IPS-15b (cell line): ENCODE measurements at regions not wholly inside any gene's neighbourhood (a gene's known extent, or its start where the extent isn't known, plus 50 kb on each side); places are given as distances from the start of the nearest gene placed in this dataset.

ENCODE experiments used
- H3K27me3 ChIP-seq: one replicate; pipeline ENCODE4 v1.6.1; 2013; ENCODE audit warnings: low read length; ENCODE audit not compliant: control insufficient read depth, insufficient read depth
- H3K36me3 ChIP-seq: one replicate; pipeline ENCODE4 v1.6.1; 2013; ENCODE audit warnings: low read length; ENCODE audit not compliant: control insufficient read depth, insufficient read depth
- H3K4me1 ChIP-seq: one replicate; pipeline ENCODE4 v1.6.1; 2013; ENCODE audit warnings: mild to moderate bottlenecking, low read length; ENCODE audit not compliant: control insufficient read depth, insufficient read depth
- H3K4me3 ChIP-seq: one replicate; pipeline ENCODE4 v1.5.1; 2013; ENCODE audit warnings: low read depth, low read length
- H3K9ac ChIP-seq: one replicate; pipeline ENCODE4 v1.6.1; 2013; ENCODE audit warnings: low read depth, mild to moderate bottlenecking, low read length
- H3K9me3 ChIP-seq: one replicate; pipeline ENCODE4 v1.6.1; 2013; ENCODE audit warnings: mild to moderate bottlenecking, low read length; ENCODE audit not compliant: control insufficient read depth, insufficient read depth

GRCh38 chr9:13354733-13355132 lies 75.2 kb upstream of the MPDZ start:
- Histone ChIP-seq H3K9me3 (no peaks in the 10 kb centered on the region), H3K36me3 (no peaks in the 10 kb centered on the region), H3K9ac (no peak overlapping the region), H3K4me1 (no peaks in the 10 kb centered on the region), H3K4me3 (no peak overlapping the region), H3K27me3 (no peaks in the 10 kb centered on the region)

- no peaks in the 10 kb centered on the region for H3K36me3 ChIP-seq
- no peak overlapping the region for H3K9ac ChIP-seq
- H3K4me1 ChIP-seq: no peaks in the 10 kb centered on the region
- H3K27me3 ChIP-seq: no peaks in the 10 kb centered on the region
- no peaks in the 10 kb centered on the region for H3K9me3 ChIP-seq
- no peak overlapping the region for H3K4me3 ChIP-seq
These were observed 73.0 kb upstream of the MPDZ start for GRCh38 chr9:13352451-13352979.

DNA sequence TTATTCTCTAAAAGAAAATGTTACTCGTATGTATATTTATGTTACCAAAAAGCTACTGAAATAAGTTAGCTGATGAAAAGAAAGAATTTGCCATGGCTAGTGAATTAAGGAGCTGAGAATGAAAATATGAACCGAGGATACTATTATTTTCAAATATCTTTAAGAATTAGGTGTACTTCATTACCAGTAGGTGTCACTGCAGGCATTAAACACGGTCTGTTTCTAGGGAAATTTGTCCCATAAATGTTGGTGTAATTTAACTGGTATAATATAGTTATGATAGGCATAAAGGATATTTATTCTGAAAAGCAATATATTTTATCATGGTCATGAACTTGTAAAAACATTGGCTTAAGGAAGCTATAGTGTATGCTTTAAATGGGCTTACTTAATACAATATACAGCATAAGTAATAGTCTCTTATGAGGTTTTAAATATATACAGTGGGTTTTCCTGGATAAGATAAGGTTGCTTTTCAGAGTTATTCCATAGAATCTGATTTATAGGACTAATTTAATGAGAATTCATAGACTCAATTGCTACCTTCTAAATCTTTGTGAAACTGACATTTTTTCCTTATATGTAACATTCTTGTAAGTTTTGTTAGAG lies 72.4 kb upstream of the MPDZ start:
- Histone ChIP-seq H3K27me3 (no peaks in the 10 kb centered on the region), H3K9ac (no peak overlapping the region), H3K36me3 (no peaks in the 10 kb centered on the region), H3K4me3 (no peak overlapping the region), H3K4me1 (no peaks in the 10 kb centered on the region), H3K9me3 (no peaks in the 10 kb centered on the region)

DNA sequence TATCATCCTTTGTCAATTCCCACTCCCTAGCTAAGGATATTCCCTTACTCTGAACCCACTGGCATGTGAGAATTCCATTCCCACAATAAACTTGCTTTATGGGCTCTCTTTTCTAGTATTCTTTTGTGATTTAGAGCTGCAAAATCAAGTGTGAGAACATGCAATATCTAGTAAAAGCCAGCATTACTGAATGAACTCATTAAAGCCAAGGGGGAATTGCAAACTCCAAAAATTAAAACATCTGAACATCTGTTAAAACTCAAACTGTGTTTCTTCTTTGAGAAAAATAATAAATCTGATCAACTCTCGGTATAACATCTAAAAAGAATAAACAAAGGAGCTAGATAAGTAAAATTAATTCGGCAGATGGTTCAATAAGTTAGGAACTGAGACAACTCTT lies 53.1 kb upstream of the MPDZ start:
- H3K4me3 ChIP-seq: no peak overlapping the region
- H3K27me3 ChIP-seq: no peaks in the 10 kb centered on the region
- no peaks in the 10 kb centered on the region for H3K4me1 ChIP-seq
- H3K9ac ChIP-seq: no peak overlapping the region
- H3K9me3 ChIP-seq: no peaks in the 10 kb centered on the region
- no peaks in the 10 kb centered on the region for H3K36me3 ChIP-seq

DNA sequence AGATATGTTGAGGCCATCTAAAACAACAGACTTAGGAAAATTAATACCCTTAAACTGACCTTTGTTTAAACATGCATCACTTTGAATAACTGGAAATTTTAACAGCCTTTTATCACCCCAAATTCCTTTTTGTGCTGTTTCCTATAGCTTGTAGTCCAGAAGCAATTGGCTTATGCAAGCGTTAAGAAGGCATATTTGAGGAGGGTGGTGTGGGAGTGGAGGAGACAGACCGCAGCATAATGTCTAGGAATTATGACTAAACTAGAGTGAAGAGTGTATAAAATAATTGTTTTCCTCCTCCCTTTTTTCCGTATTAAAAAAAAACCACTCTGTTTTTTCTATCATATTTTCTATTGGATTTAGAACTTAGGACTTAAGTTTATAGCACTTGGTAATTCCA lies 51.8 kb upstream of the MPDZ start:
- no peaks in the 10 kb centered on the region for H3K4me1 ChIP-seq
- H3K9me3 ChIP-seq: no peaks in the 10 kb centered on the region
- no peak overlapping the region for H3K9ac ChIP-seq
- H3K4me3 ChIP-seq: no peak overlapping the region
- H3K36me3 ChIP-seq: no peaks in the 10 kb centered on the region
- H3K27me3 ChIP-seq: no peaks in the 10 kb centered on the region

GRCh38 chr9:13330396-13331004 lies 51.0 kb upstream of the MPDZ start:
- no peaks in the 10 kb centered on the region for H3K9me3 ChIP-seq
- no peaks in the 10 kb centered on the region for H3K27me3 ChIP-seq
- no peaks in the 10 kb centered on the region for H3K36me3 ChIP-seq
- no peaks in the 10 kb centered on the region for H3K4me1 ChIP-seq
- H3K9ac ChIP-seq: no peak overlapping the region
- no peak overlapping the region for H3K4me3 ChIP-seq
